Umbilical cord (tissue), 1 donor: ENCODE measurements at regions not wholly inside any gene's neighbourhood (a gene's known extent, or its start where the extent isn't known, plus 50 kb on each side); places are given as distances from the start of the nearest gene placed in this dataset.
"Not testable (repeated sequence)": the region's sequence is repeated elsewhere in the genome, so short reads cannot be mapped to it uniquely, and the experiment has no call there.

Experiments used
- DNase-seq: peaks from one replicate; pipeline ENCODE4 v3.0.0-alpha.2; 2015; ENCODE audit warnings: low spot score

GRCh38 chr5:36423578-36424307 is 122.0 kb upstream of the RANBP3L start:
- DNase-seq: no peak

GRCh38 chr5:36426070-36426469 is 124.4 kb upstream of the RANBP3L start:
- not testable (repeated sequence) for DNase-seq

- DNase-seq: no peak
Measured at GRCh38 chr5:36435516-36435915, 133.8 kb upstream of the RANBP3L start.

- DNase-seq: no peak
Measured at GRCh38 chr5:36436306-36436705, 134.6 kb upstream of the RANBP3L start.

GRCh38 chr5:36438765-36439561 is 137.3 kb upstream of the RANBP3L start:
- no peak for DNase-seq

- no peak for DNase-seq
Measured at GRCh38 chr5:36440300-36440699, 138.6 kb upstream of the RANBP3L start.

GRCh38 chr5:36441280-36441679 is 139.6 kb upstream of the RANBP3L start:
- DNase-seq: no peak

GRCh38 chr5:36442352-36442751 is 140.7 kb upstream of the RANBP3L start:
- peak; percentile 82 for DNase-seq

GRCh38 chr5:36442796-36443195 is 141.1 kb upstream of the RANBP3L start:
- DNase-seq: peak; percentile 36

GRCh38 chr5:36443941-36444340 is 142.2 kb upstream of the RANBP3L start:
- DNase-seq: no peak

GRCh38 chr5:36444582-36445418 is 143.1 kb upstream of the RANBP3L start:
- DNase-seq: peak; percentile 63

- no peak for DNase-seq
Measured at GRCh38 chr5:36447776-36448175, 146.1 kb upstream of the RANBP3L start.

- peak; percentile 35 for DNase-seq
Measured at GRCh38 chr5:36450229-36451014, 148.7 kb upstream of the RANBP3L start.

- peak; percentile 76 for DNase-seq
Measured at GRCh38 chr5:36452424-36453006, 150.8 kb upstream of the RANBP3L start.

- no peak for DNase-seq
Measured at GRCh38 chr5:36457511-36458270, 148.7 kb upstream of the SLC1A3 start.

GRCh38 chr5:36458746-36459145 is 147.7 kb upstream of the SLC1A3 start:
- no peak for DNase-seq

GRCh38 chr5:36459176-36460135 is 146.9 kb upstream of the SLC1A3 start:
- peak; percentile 56 for DNase-seq

GRCh38 chr5:36462295-36463021 is 143.9 kb upstream of the SLC1A3 start:
- DNase-seq: peak; percentile 66
